NB4 (cell line): ENCODE measurements at regions not wholly inside any gene's neighbourhood (a gene's known extent, or its start where the extent isn't known, plus 50 kb on each side); places are given as distances from the start of the nearest gene placed in this dataset.

Source experiments
- CTCF ChIP-seq: IDR thresholded peaks from one replicate; pipeline ENCODE4 v1.5.1; 2012; ENCODE audit warnings: low read depth, low read length
- MAX ChIP-seq: IDR thresholded peaks from 2 replicates; pipeline ENCODE4 v1.6.1; 2011; ENCODE audit warnings: low read depth, low read length
- MYC ChIP-seq: IDR thresholded peaks from 2 replicates; pipeline ENCODE4 v1.6.1; 2011; ENCODE audit warnings: low read depth, low read length
- POLR2A ChIP-seq: IDR thresholded peaks from 2 replicates; pipeline ENCODE4 v1.6.1; 2011; ENCODE audit warnings: mild to moderate bottlenecking; ENCODE audit not compliant: insufficient read length; ENCODE audit errors: extremely low read depth

- no peak for TF ChIP-seq CTCF
- no peak for TF ChIP-seq POLR2A
- 0 out of 2 replicates have a peak, but pooled peaks have one; percentile 4 for TF ChIP-seq MAX
- 0 out of 2 replicates have a peak, but pooled peaks have one; percentile 9 for TF ChIP-seq MYC
Observed at GRCh38 chr14:22390195-22390594, 198.8 kb downstream of the DAD1 start.
